ENCODE measurements at regions not wholly inside any gene's neighbourhood (a gene's known extent, or its start where the extent isn't known, plus 50 kb on each side); places are given as distances from the start of the nearest gene placed in this dataset.

- Histone ChIP-seq H3K27me3 (no peaks in the 10 kb centered on the region), H3K27ac (no peak overlapping the region), H3K4me3 (no peak overlapping the region), H3K9me3 (peaks cover 0 to 35% (median 17%) of the 10 kb centered on the region in 12 donors), H3K4me1 (no peaks in the 10 kb centered on the region), H3K36me3 (no peaks in the 10 kb centered on the region)
- DNase-seq (no peak), ATAC-seq (no peak)
- WGBS, 4 donors = 20 to 47% (median 30%) methylated on average over 1 of the region's 1 CpG
- TF ChIP-seq CTCF (IDR thresholded peaks at IDR 0.05) = no peak
- TF ChIP-seq POLR2A (IDR thresholded peaks at IDR 0.05) = no peak
- intact Hi-C loops (cut with DNase I) = no loop called here
Observed at GRCh38 chr4:91837608-91838029, 466.1 kb upstream of the GRID2 start.

DNA sequence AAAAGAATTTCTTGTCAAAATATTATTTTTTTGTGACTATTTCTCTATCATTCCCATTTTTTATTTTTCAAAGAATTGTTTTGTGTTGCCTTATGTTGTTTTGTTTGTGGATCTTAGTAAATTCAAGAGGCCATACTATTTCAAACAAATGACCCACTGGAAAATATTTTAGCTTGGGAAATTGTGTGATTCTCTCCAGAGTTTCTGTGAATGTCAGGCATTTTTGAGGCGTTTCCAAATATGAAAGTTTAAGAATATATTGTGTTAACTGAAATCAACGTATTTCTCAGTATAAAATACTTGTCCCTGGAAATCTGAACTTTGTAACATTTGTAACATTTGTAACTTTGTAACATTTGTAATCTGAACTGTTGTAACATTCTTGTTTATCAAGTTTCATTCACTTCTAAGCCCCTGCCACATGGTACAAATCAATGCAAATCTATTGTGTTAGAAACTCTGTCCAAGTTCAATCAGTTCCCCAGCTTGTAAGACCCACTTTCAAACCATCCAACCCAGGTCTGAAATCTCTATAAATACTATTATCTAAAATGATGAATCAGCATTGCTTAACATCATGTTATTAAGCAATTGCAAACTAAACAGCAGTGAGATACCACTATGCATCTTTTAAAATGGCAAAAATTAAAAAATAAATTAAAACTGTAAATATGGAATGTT, 465.4 kb upstream of the GRID2 start:
- Histone ChIP-seq H3K9me3 (peaks cover 0 to 28% (median 10%) of the 10 kb centered on the region in 12 donors), H3K4me1 (no peaks in the 10 kb centered on the region), H3K36me3 (no peaks in the 10 kb centered on the region), H3K27me3 (no peaks in the 10 kb centered on the region), H3K4me3 (no peak overlapping the region), H3K27ac (no peak overlapping the region)
- DNase-seq = no peak
- intact Hi-C loops (cut with DNase I) = no loop called here
- 50 to 68% (median 60%) methylated on average over 2 of the region's 2 CpGs for WGBS, 4 donors
- no peak for ATAC-seq
- TF ChIP-seq POLR2A (IDR thresholded peaks at IDR 0.05) (no peak), CTCF (IDR thresholded peaks at IDR 0.05) (no peak)

DNA sequence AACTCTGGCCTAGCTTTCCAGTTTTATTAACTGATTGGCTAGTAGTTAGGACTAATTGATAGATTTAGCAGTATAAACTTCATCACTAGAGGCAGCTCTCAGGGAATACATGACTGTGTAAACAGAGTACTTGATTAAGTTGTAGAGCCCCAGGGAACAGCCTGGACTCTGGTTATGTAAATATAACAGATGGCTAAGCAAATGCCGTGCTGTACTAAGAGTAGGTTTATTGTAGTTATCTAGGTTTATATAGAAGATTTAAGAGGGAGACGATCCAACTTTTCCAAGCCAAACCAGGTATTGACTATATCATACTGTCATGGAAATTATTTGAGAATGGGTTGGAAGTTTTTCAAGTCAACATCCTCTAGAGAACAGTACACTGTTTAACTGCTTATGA, 463.4 kb upstream of the GRID2 start:
- ATAC-seq = no peak
- Histone ChIP-seq H3K4me3 (no peak overlapping the region), H3K27ac (no peak overlapping the region), H3K9me3 (peaks cover 0 to 12% (median 0%) of the 10 kb centered on the region in 12 donors), H3K4me1 (no peaks in the 10 kb centered on the region), H3K27me3 (no peaks in the 10 kb centered on the region), H3K36me3 (no peaks in the 10 kb centered on the region)
- no peak for TF ChIP-seq CTCF (IDR thresholded peaks at IDR 0.05)
- TF ChIP-seq POLR2A (IDR thresholded peaks at IDR 0.05) = no peak
- 51 to 62% (median 60%) methylated on average over 2 of the region's 2 CpGs for WGBS, 4 donors
- DNase-seq = no peak
- intact Hi-C loops (cut with DNase I) = no loop called here

DNA sequence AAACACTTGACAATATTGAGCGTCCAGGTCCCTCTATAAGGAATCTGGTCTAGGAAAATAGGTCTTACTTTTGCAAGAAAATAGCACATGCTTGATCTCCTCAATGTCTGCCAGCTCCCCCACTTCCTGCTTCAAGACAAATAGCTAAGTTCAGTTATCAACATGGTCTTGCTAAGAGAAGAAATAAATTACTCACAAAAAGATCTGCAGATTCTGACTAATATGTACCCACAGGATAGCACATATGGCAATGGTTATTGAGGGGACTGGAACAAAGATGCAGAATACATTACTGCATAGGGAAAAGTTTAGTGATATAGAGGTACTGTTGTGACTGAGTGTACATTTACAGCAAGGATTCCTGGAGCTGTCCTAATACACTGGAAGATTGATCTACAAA, 457.5 kb upstream of the GRID2 start:
- Histone ChIP-seq H3K9me3 (peaks cover 0 to 12% (median 0%) of the 10 kb centered on the region in 12 donors), H3K4me1 (no peaks in the 10 kb centered on the region), H3K27me3 (no peaks in the 10 kb centered on the region), H3K36me3 (no peaks in the 10 kb centered on the region), H3K4me3 (no peak overlapping the region), H3K27ac (no peak overlapping the region)
- ATAC-seq (no peak), DNase-seq (no peak)
- 64 to 82% (median 67%) methylated on average over 1 of the region's 1 CpG for WGBS, 4 donors
- TF ChIP-seq POLR2A (IDR thresholded peaks at IDR 0.05) (no peak), CTCF (IDR thresholded peaks at IDR 0.05) (no peak)
- intact Hi-C loops (cut with DNase I) = no loop called here

All from heart left ventricle (tissue), 16 donors.